ENCODE measurements at regions not wholly inside any gene's neighbourhood (a gene's known extent, or its start where the extent isn't known, plus 50 kb on each side); places are given as distances from the start of the nearest gene placed in this dataset.
A peak's percentile ranks its signal among the peaks of the same experiment; 100 is the strongest.

DNA sequence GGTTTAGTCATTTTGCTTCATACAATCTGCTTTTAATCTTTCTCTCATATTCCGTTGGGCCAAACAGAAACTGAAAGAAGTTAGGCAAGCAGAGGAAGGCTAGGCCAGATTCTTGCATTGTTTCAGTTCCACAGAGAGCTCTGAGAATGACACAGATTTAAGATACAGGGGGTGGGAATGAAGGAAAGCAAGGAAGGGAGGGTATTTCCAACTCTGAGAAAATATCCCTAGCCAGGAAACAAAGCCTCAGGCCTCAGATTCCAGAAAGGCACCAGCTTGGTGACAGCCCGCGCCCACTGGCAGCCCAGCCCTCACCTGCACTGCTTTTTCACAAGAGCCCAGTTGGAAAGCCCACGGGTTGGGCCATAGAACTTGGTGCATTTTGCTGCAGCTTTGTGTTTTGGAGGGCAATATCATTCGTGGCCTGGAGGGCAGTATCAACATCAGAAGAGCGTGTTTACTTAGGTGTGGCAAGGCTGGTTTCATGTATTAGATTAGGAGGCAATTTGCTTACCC lies 63.5 kb downstream of the ENC1 start:
- H3K4me1 ChIP-seq: peaks cover 6% of the 10 kb centered on the region
- TF ChIP-seq, protein P1, sequence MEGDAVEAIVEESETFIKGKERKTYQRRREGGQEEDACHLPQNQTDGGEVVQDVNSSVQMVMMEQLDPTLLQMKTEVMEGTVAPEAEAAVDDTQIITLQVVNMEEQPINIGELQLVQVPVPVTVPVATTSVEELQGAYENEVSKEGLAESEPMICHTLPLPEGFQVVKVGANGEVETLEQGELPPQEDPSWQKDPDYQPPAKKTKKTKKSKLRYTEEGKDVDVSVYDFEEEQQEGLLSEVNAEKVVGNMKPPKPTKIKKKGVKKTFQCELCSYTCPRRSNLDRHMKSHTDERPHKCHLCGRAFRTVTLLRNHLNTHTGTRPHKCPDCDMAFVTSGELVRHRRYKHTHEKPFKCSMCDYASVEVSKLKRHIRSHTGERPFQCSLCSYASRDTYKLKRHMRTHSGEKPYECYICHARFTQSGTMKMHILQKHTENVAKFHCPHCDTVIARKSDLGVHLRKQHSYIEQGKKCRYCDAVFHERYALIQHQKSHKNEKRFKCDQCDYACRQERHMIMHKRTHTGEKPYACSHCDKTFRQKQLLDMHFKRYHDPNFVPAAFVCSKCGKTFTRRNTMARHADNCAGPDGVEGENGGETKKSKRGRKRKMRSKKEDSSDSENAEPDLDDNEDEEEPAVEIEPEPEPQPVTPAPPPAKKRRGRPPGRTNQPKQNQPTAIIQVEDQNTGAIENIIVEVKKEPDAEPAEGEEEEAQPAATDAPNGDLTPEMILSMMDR (IDR thresholded peaks at IDR 0.05): no peak
- no peaks in the 10 kb centered on the region for H3K9me3 ChIP-seq
- H3K27ac ChIP-seq: peak overlapping the region; percentile 74
- H3K9ac ChIP-seq (ENCODE audit: low read depth in 2 of 2, low read length in 2 of 2): peak overlapping the region in 1 of 2 donors; percentile 64
- DNase-seq: peak; percentile 44
- peak overlapping the region; percentile 1 for H3K4me3 ChIP-seq
- H3K36me3 ChIP-seq: no peaks in the 10 kb centered on the region
- intact Hi-C loops (cut with DNase I): no loop called here
- H3K27me3 ChIP-seq: no peaks in the 10 kb centered on the region

DNA sequence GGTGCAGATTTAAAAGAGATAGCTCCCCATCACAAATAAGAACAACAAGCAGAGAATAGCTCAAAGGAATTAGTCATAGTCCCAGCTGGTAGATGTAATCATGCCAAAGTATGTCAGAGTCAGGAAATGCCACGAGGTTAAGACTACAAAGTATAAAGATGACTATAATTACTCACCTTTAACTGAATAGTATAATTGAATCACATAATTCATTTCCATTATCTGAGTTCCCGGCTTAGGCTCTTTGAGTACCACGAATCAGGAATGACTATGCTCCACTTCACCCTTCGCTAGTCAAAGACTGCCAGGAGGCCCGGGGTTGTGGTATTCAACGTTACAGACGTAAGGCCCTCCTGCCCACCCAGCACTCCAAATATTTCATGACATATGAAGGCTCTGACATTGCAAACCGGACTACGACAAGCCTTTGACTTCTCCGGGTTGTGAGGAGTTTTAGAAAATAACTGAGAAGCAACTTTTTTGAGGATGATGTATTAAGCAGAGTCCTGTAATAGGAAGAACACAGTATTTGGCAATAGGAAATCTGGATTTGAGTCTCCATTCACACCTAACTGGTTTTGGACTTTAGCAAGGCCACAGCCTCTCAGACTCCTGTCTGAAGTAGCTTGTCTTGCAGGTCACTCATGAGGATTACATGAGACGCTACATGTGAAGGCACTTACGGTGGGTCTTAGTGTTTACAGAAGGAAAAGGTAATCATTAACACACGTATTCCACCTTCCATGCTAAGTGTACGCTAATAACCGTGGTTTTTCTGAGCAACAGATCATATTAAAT lies 64.6 kb downstream of the ENC1 start:
- H3K4me3 ChIP-seq: no peak overlapping the region
- H3K9ac ChIP-seq (ENCODE audit: low read depth in 2 of 2, low read length in 2 of 2): no peak overlapping the region
- no peaks in the 10 kb centered on the region for H3K36me3 ChIP-seq
- H3K27ac ChIP-seq: peak overlapping the region; percentile 74
- H3K4me1 ChIP-seq: peaks cover 6% of the 10 kb centered on the region
- TF ChIP-seq, protein P1 (IDR thresholded peaks at IDR 0.05): no peak
- no peaks in the 10 kb centered on the region for H3K27me3 ChIP-seq
- intact Hi-C loops (cut with DNase I): no loop called here
- DNase-seq: no peak
- no peaks in the 10 kb centered on the region for H3K9me3 ChIP-seq

GRCh38 chr5:74570250-74570649 lies 70.3 kb downstream of the ENC1 start:
- no peak for DNase-seq
- no peak overlapping the region for H3K4me3 ChIP-seq
- no peaks in the 10 kb centered on the region for H3K36me3 ChIP-seq
- H3K9ac ChIP-seq (ENCODE audit: low read depth in 2 of 2, low read length in 2 of 2): no peak overlapping the region
- intact Hi-C loops (cut with DNase I): no loop called here
- H3K9me3 ChIP-seq: no peaks in the 10 kb centered on the region
- TF ChIP-seq, protein P1 (IDR thresholded peaks at IDR 0.05): no peak
- no peaks in the 10 kb centered on the region for H3K4me1 ChIP-seq
- no peak overlapping the region for H3K27ac ChIP-seq
- no peaks in the 10 kb centered on the region for H3K27me3 ChIP-seq

- H3K27ac ChIP-seq: no peak overlapping the region
- TF ChIP-seq, protein P1 (IDR thresholded peaks at IDR 0.05): no peak
- no peak overlapping the region for H3K9ac ChIP-seq (ENCODE audit: low read depth in 2 of 2, low read length in 2 of 2)
- H3K4me1 ChIP-seq: no peaks in the 10 kb centered on the region
- intact Hi-C loops (cut with DNase I): no loop called here
- H3K36me3 ChIP-seq: no peaks in the 10 kb centered on the region
- no peak overlapping the region for H3K4me3 ChIP-seq
- DNase-seq: no peak
- H3K9me3 ChIP-seq: no peaks in the 10 kb centered on the region
- H3K27me3 ChIP-seq: no peaks in the 10 kb centered on the region
These were observed 73.0 kb downstream of the ENC1 start for GRCh38 chr5:74567411-74567995.

DNA sequence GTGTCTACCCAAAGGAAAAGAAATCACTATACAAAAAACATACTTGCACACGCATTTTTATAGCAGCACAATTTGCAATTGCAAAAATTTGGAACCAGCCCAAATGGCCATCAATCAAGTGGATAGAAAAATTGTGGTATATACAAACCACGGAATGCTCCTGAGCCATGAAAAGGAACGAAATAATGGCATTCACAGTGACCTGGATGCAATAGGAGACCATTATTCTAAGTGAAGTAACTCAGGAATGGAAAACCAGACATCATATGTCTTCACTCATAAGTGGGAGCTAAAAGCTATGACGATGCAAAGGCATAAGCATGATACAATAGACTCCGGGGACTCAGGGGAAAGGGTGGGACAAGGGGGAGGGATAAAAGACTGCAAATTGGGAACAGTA lies 78.4 kb downstream of the ENC1 start:
- no peaks in the 10 kb centered on the region for H3K4me1 ChIP-seq
- H3K9me3 ChIP-seq: no peaks in the 10 kb centered on the region
- intact Hi-C loops (cut with DNase I): no loop called here
- H3K9ac ChIP-seq (ENCODE audit: low read depth in 2 of 2, low read length in 2 of 2): no peak overlapping the region
- DNase-seq: no peak
- H3K4me3 ChIP-seq: no peak overlapping the region
- no peaks in the 10 kb centered on the region for H3K27me3 ChIP-seq
- H3K36me3 ChIP-seq: no peaks in the 10 kb centered on the region
- TF ChIP-seq, protein P1 (IDR thresholded peaks at IDR 0.05): no peak
- no peak overlapping the region for H3K27ac ChIP-seq

Data from colonic mucosa (tissue), 4 donors.